ENCODE measurements at regions not wholly inside any gene's neighbourhood (a gene's known extent, or its start where the extent isn't known, plus 50 kb on each side); places are given as distances from the start of the nearest gene placed in this dataset.
"Not testable (repeated sequence)": the region's sequence is repeated elsewhere in the genome, so short reads cannot be mapped to it uniquely, and the experiment has no call there.

GRCh38 chr6:103516336-103516735, 1343.4 kb downstream of the HACE1 start:
- Mint-ChIP-seq H3K36me3 (ENCODE audit: low read depth) (no peaks in the 10 kb centered on the region), H3K27ac (no peak overlapping the region), H3K4me3 (no peak overlapping the region), H3K27me3 (ENCODE audit: low read depth, poor library complexity) (no peaks in the 10 kb centered on the region), H3K9me3 (no peaks in the 10 kb centered on the region), H3K4me1 (no peaks in the 10 kb centered on the region)
- no peak for DNase-seq
- TF ChIP-seq CTCF (IDR thresholded peaks at IDR 0.05): no peak

- Mint-ChIP-seq H3K4me3 (no peak overlapping the region), H3K27me3 (ENCODE audit: low read depth, poor library complexity) (no peaks in the 10 kb centered on the region), H3K9me3 (no peaks in the 10 kb centered on the region), H3K36me3 (ENCODE audit: low read depth) (no peaks in the 10 kb centered on the region), H3K27ac (no peak overlapping the region), H3K4me1 (no peaks in the 10 kb centered on the region)
- no peak for TF ChIP-seq CTCF (IDR thresholded peaks at IDR 0.05)
- no peak for DNase-seq
Measured at GRCh38 chr6:103507052-103507451, 1352.7 kb downstream of the HACE1 start.

- Mint-ChIP-seq H3K9me3 (no peaks in the 10 kb centered on the region), H3K27me3 (ENCODE audit: low read depth, poor library complexity) (no peaks in the 10 kb centered on the region), H3K27ac (no peak overlapping the region), H3K36me3 (ENCODE audit: low read depth) (no peaks in the 10 kb centered on the region), H3K4me3 (no peak overlapping the region), H3K4me1 (no peaks in the 10 kb centered on the region)
- no peak for TF ChIP-seq CTCF (IDR thresholded peaks at IDR 0.05)
- DNase-seq: no peak
Measured at GRCh38 chr6:103505155-103505518, 1354.6 kb downstream of the HACE1 start.

- H3K27me3 Mint-ChIP-seq (ENCODE audit: low read depth, poor library complexity): no peaks in the 10 kb centered on the region
- no peak overlapping the region for H3K4me3 Mint-ChIP-seq
- DNase-seq: no peak
- no peaks in the 10 kb centered on the region for H3K36me3 Mint-ChIP-seq (ENCODE audit: low read depth)
- H3K27ac Mint-ChIP-seq: no peak overlapping the region
- H3K4me1 Mint-ChIP-seq: no peaks in the 10 kb centered on the region
- TF ChIP-seq CTCF (IDR thresholded peaks at IDR 0.05): no peak
- no peaks in the 10 kb centered on the region for H3K9me3 Mint-ChIP-seq
Measured at GRCh38 chr6:103504501-103505154, 1355.1 kb downstream of the HACE1 start.

- H3K4me3 Mint-ChIP-seq; DNase-seq; H3K27me3 Mint-ChIP-seq (ENCODE audit: low read depth, poor library complexity); H3K27ac Mint-ChIP-seq; H3K4me1 Mint-ChIP-seq; H3K36me3 Mint-ChIP-seq (ENCODE audit: low read depth): not testable (repeated sequence)
- peaks cover 17% of the 10 kb centered on the region for H3K9me3 Mint-ChIP-seq
Measured at GRCh38 chr6:103496588-103496987, 1363.1 kb downstream of the HACE1 start.

- no peak for DNase-seq
- Mint-ChIP-seq H3K27me3 (ENCODE audit: low read depth, poor library complexity) (no peaks in the 10 kb centered on the region), H3K27ac (no peak overlapping the region), H3K36me3 (ENCODE audit: low read depth) (no peaks in the 10 kb centered on the region), H3K4me3 (no peak overlapping the region), H3K4me1 (no peaks in the 10 kb centered on the region), H3K9me3 (peaks cover 3% of the 10 kb centered on the region)
- no peak for TF ChIP-seq CTCF (IDR thresholded peaks at IDR 0.05)
Measured at GRCh38 chr6:103456652-103457051, 1403.1 kb downstream of the HACE1 start.

All from nephron progenitor cell (in vitro differentiated cells).